Loucy (cell line): ENCODE measurements at regions not wholly inside any gene's neighbourhood (a gene's known extent, or its start where the extent isn't known, plus 50 kb on each side); places are given as distances from the start of the nearest gene placed in this dataset.

Source experiments
- CTCF ChIP-seq: fragments of 200-600 bp; sonication (generic); conservative IDR thresholded peaks from 2 replicates; pipeline ENCODE4 v1.5.1; 2014; ENCODE audit warnings: mild to moderate bottlenecking, antibody characterized with exemption, low read length
- EZH2phosphoT487 ChIP-seq: fragments of 200-600 bp; IDR thresholded peaks from 2 replicates; pipeline ENCODE4 v1.6.1; 2018; ENCODE audit warnings: antibody characterized with exemption, mild to moderate bottlenecking, moderate library complexity, borderline replicate concordance

GRCh38 chrX:95974096-95974470 lies 710.6 kb upstream of the DIAPH2 start:
- TF ChIP-seq CTCF: no peak
- TF ChIP-seq EZH2phosphoT487: no peak
